ENCODE measurements at regions not wholly inside any gene's neighbourhood (a gene's known extent, or its start where the extent isn't known, plus 50 kb on each side); places are given as distances from the start of the nearest gene placed in this dataset.

DNA sequence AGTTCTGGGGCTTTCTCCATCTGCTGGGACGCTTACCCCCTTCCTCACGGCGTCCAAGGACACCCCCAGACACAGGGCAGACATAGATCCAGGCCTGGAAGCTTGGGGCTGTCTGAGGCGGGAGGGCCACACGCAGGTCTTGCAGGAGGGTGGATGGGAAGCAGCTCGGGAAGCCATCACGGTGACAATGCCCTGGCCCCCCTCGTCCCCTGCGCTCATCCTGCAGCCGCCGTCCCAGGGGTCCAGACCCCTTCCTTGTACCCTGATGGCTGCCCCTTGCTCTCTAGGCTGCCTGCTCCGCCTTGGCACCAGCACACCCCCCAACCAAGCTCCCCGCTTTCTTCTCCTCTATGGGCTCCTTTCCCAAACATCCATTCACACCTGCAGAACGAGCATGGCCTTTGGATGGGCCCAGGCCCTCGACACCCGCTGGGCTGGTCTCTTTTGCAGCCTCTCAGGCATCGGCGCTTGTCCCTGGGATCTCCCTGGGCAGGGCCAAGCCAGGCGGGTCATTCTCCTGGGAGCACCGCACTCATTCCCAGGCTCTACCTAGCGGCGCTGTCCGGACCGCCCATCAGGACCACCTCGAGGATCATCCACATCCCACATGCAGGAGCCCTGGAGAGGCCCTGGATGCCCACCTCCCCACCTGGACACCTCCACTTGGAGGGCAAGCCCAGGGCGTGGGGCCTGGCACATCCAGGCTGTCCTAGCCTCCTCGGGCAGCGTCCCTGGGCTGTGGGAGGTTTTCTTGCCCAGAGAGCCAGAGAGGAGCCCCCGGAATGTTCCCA is 274.9 kb downstream of the NDUFA10 start:
- H3K27ac ChIP-seq: no peak overlapping the region
- H3K4me1 ChIP-seq: no peaks in the 10 kb centered on the region
- no peaks in the 10 kb centered on the region for H3K9me3 ChIP-seq (replicated peaks)
- H3K36me3 ChIP-seq: no peaks in the 10 kb centered on the region
- peaks cover 20% of the 10 kb centered on the region for H3K27me3 ChIP-seq
- H3K4me3 ChIP-seq: no peak overlapping the region
- no peak for DNase-seq

DNA sequence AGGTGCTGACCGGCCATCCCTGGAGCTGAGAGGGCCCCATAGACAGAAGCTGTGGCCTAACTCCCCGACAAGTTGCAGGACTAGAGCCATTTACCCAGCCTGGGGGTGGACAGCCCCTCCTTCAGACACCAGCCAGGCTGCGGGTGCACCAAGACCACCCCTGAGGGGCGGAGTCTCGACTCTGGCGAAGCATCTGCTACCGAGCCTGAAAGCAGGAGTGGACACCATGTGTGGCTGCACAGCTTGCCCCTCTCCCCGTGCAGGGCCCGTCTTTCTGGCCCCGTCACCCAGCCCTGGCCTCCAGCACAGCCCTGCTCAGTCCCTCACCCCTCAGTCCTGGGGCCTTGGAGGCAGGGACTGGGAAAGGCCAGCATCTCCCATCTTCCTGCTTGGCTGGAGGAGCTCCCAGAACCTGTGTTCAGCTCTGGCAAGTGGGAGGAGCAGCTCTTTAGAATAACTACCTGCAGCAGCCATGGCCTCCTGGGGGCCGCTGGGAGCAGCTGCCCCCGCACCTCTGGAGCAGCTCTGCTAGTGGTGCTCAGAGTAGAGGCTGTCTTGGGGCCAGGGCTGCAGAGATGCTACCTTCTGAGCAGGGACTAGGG is 275.8 kb downstream of the NDUFA10 start:
- Histone ChIP-seq H3K4me1 (no peaks in the 10 kb centered on the region), H3K36me3 (no peaks in the 10 kb centered on the region), H3K27me3 (peaks cover 26% of the 10 kb centered on the region), H3K4me3 (no peak overlapping the region), H3K9me3 (replicated peaks) (no peaks in the 10 kb centered on the region), H3K27ac (no peak overlapping the region)
- no peak for DNase-seq

DNA sequence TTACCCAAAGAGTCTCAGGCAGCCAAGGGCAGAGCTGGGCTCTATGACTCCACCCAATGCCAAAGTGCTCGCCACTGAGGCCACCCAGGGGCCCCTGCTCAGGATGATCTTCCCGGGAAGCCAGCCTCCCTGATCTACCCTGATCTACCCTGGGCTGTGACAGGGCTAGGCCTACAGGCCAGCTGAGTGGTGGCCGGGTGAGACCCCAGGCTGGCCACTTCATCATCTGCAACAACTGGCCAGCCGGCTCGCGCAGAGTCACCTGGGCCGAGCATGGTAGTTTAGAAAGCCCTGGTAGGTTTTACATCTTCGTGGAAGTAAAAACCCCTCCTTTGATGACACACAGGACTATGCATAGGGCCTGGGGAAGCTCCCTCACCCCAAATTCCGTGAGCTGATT is 276.3 kb downstream of the NDUFA10 start:
- Histone ChIP-seq H3K4me3 (no peak overlapping the region), H3K27ac (no peak overlapping the region), H3K4me1 (no peaks in the 10 kb centered on the region), H3K27me3 (peaks cover 26% of the 10 kb centered on the region), H3K36me3 (no peaks in the 10 kb centered on the region), H3K9me3 (replicated peaks) (no peaks in the 10 kb centered on the region)
- no peak for DNase-seq

DNA sequence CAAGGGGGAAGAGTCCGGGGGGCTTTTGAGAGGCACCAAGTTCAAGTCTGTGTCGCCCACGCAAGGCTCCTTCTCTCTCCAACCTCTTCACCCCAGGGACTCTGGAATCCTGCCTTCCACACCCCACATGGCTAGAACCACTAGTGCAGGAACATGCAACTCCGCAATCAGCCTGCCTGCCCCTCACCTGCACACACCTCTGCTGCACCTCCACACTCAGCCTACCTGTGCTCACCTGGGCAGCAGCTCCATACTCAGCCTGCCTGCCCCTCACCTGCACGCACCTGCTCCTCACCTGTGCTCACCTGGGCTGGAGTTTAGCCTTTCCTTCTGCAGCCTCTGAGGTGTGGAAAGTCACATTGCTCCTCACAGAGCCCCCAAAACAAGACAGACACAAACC is 277.4 kb downstream of the NDUFA10 start:
- DNase-seq: no peak
- no peaks in the 10 kb centered on the region for H3K9me3 ChIP-seq (replicated peaks)

DNA sequence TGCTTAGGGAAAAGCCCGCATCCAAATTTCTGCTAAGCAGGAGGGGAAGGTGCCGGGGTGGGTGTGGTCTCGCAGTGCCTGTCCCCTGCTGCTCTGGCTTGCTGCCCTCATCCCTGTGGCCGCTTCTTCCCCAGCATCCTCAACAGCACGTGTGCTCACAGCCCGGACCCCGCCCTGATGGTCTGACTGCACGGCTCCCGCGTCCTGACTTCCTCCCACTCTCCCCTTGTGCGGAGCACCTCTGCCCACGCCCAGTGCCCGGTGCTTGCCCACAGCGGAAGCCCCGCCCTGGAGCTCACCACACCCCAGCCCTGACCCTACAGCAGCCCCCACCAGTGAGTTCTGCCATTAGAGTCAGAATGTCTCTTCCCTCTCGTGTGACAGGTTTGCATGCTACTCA is 277.9 kb downstream of the NDUFA10 start:
- no peak overlapping the region for H3K4me3 ChIP-seq
- H3K27me3 ChIP-seq: peaks cover 29% of the 10 kb centered on the region
- no peaks in the 10 kb centered on the region for H3K9me3 ChIP-seq (replicated peaks)
- DNase-seq: no peak
- no peaks in the 10 kb centered on the region for H3K4me1 ChIP-seq
- H3K27ac ChIP-seq: no peak overlapping the region
- H3K36me3 ChIP-seq: no peaks in the 10 kb centered on the region

More for the DNA sequence above, 277.4 kb downstream of the NDUFA10 start:
- no peak overlapping the region for H3K4me3 ChIP-seq
- peaks cover 26% of the 10 kb centered on the region for H3K27me3 ChIP-seq
- no peaks in the 10 kb centered on the region for H3K36me3 ChIP-seq
- H3K27ac ChIP-seq: no peak overlapping the region
- H3K4me1 ChIP-seq: no peaks in the 10 kb centered on the region

DNA sequence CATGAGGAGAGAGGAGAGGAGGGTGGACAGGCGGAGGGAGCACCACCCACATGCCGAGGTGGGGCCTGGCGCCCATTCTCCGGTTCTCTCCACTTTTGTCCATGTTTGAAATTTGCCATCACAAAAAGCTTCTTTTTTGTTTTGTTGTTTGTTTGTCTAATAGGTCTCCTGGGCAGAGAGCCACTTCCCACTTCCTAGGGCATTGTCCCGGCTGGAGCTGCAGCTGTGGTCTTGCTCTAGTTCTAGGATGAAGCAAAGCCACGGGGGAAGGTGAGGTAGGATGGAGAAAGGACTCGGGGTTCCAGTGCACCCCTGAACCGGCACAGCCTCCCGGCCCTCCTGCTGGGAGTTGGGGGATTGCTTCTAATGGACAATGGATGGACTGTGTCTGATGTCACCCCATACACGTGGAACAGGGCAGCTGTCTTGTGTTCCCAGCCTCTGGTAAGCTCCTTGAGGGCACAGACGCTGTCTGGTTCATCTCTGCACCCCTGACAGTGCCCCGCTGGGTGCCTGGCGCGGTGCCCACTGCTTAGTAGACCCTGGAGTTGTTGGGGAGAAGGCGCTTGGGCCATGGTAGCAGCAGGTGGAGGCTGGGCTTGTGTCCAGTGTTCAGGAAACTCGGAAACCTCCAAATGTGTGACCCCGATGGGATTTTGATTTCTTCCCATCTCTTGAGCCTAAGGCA is 278.4 kb downstream of the NDUFA10 start:
- Histone ChIP-seq H3K27me3 (peaks cover 34% of the 10 kb centered on the region), H3K36me3 (no peaks in the 10 kb centered on the region), H3K4me3 (no peak overlapping the region), H3K27ac (no peak overlapping the region), H3K4me1 (no peaks in the 10 kb centered on the region), H3K9me3 (replicated peaks) (no peaks in the 10 kb centered on the region)
- DNase-seq: no peak

DNA sequence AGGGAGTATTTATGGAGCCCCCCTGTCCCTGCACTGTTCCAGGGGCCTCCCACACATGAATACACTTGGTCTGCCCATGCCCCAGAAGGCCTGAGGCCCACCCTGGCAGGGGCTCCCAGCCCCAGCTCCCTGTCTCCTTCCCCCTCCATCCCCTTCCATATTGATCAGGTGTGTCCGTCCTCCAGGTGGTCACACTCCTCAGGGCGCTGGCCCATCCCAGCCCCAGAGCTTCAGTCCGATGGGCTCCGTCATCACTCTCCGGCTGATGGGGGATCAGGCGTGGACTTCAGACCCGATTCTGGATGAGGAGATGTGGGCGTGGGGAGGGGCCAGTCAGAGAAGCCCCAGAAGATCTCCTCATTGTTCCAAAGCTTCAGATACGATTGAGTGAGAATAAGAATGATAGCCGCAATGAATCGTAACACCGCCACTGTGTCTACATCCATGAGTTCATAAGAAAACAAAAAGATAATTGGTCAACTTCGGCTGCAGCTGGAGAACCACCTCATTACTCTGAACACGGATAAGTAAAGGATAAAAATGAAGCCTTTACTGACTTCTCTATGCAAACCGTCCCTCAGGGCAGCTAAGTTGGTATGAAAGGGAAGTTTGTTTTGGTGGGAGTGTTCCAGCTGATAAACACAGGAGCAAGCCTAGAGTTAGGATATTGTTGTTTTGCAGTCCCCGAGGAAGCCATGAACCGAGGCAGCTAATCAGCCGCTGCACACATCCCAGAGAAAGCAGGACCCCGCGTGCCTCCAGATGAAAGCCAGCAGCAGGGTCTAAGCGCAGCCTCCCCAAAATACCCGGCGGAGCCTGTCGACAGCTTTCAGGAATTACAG is 279.5 kb downstream of the NDUFA10 start:
- H3K9me3 ChIP-seq (replicated peaks): no peaks in the 10 kb centered on the region

DNA sequence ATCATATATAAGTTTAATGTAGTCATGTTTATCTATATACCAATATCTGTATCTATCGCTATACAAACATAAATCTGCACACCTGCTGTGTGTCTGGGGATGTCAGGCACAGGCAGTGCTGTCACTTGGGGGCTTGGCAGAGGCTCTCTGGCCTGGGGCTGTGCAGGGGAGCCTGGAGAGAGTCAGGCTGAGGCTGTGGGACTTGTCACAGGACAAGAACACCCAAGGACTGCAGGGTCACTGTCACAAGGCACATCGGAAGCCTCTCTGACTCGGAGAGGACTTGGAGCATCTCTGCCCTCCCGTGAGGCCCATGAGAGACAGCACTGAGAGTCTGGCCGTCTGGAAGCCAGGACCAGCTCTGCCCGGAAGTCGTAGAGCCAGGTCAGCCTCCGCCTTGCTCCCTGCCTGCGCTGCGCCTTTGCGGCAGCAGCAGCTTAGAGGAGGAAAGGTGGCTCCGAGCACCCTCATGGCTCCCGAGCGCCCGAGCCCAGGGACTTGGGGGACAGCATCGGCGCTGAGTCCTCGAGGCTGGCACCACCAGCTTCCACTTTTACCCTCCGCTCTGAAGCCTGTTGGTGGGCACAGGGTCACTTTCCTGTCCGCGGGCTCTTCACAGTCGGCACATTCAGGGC is 280.3 kb downstream of the NDUFA10 start:
- H3K36me3 ChIP-seq: no peaks in the 10 kb centered on the region
- H3K4me3 ChIP-seq: no peak overlapping the region
- no peak for DNase-seq
- H3K9me3 ChIP-seq (replicated peaks): no peaks in the 10 kb centered on the region
- H3K4me1 ChIP-seq: no peaks in the 10 kb centered on the region
- H3K27ac ChIP-seq: no peak overlapping the region
- H3K27me3 ChIP-seq: peaks cover 37% of the 10 kb centered on the region

More for the DNA sequence above, 279.5 kb downstream of the NDUFA10 start:
- H3K27ac ChIP-seq: no peak overlapping the region
- H3K36me3 ChIP-seq: no peaks in the 10 kb centered on the region
- no peaks in the 10 kb centered on the region for H3K4me1 ChIP-seq
- peaks cover 37% of the 10 kb centered on the region for H3K27me3 ChIP-seq
- DNase-seq: no peak
- no peak overlapping the region for H3K4me3 ChIP-seq

DNA sequence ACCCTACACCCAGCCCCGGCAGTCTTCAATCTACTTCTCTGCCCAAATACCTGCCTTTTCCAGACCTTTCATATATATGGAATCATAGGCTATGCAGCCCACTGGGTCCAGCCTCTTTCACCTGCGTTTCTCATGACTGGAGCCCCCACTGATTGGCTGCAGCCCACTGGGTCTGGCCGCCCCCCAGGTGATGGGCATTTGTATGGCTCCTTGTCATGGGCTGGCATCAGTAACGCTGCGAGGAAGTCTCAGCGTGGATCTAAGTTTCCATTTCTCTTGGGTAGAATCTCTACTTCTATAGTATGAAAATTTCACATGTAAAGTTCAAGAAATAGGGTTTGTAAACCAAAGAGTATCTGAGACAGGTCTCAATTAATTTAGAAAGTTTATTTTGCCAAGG is 281.9 kb downstream of the NDUFA10 start:
- no peaks in the 10 kb centered on the region for H3K9me3 ChIP-seq (replicated peaks)
- no peaks in the 10 kb centered on the region for H3K36me3 ChIP-seq
- H3K27me3 ChIP-seq: peaks cover 37% of the 10 kb centered on the region

DNA sequence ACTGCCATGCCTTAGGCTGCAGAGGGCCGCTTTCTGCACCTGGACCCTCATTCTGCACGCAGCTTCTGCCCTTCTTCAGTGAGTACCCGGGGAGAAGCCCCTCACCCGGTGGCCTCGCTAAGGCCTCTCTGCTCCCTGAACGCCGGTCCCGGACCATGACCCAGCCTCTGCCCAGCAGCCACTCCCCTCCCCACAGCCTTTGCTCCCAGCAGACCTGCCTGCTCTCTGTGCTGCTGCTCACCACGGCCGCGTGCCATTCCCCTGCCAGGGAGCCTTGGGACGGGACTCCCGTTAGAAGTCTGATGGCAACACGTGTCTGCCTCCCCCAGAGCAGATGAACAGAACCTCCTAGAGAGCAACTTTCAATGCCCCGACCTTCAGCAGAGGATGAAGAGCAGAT is 282.8 kb downstream of the NDUFA10 start:
- Histone ChIP-seq H3K4me1 (no peaks in the 10 kb centered on the region), H3K9me3 (replicated peaks) (no peaks in the 10 kb centered on the region), H3K27me3 (peaks cover 35% of the 10 kb centered on the region), H3K27ac (no peak overlapping the region), H3K4me3 (no peak overlapping the region), H3K36me3 (no peaks in the 10 kb centered on the region)
- no peak for DNase-seq

More for the DNA sequence above, 281.9 kb downstream of the NDUFA10 start:
- H3K4me3 ChIP-seq: no peak overlapping the region
- H3K27ac ChIP-seq: no peak overlapping the region
- no peaks in the 10 kb centered on the region for H3K4me1 ChIP-seq
- no peak for DNase-seq

DNA sequence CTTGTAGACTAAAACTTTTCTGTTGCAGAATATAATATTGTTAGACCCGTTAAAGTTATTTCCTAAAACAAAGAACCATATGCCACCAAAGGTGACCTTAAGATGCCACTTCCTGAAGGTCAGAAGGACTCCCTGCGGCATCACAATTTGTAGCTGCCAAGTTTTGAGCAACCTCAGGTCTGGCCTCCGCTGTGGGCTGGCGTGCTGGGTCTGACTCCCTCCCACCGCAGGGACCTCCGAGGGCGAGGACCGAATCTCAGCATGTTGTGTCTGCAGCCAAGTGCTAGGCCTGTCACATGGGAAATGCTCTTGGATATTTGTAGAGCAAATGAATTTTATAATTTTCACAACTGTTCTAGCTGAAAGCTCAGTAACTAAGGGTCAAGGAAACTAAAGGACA is 285.9 kb downstream of the NDUFA10 start:
- H3K4me3 ChIP-seq: no peak overlapping the region
- DNase-seq: no peak
- H3K9me3 ChIP-seq (replicated peaks): no peaks in the 10 kb centered on the region
- peaks cover 19% of the 10 kb centered on the region for H3K27me3 ChIP-seq
- H3K27ac ChIP-seq: no peak overlapping the region
- no peaks in the 10 kb centered on the region for H3K4me1 ChIP-seq
- no peaks in the 10 kb centered on the region for H3K36me3 ChIP-seq

DNA sequence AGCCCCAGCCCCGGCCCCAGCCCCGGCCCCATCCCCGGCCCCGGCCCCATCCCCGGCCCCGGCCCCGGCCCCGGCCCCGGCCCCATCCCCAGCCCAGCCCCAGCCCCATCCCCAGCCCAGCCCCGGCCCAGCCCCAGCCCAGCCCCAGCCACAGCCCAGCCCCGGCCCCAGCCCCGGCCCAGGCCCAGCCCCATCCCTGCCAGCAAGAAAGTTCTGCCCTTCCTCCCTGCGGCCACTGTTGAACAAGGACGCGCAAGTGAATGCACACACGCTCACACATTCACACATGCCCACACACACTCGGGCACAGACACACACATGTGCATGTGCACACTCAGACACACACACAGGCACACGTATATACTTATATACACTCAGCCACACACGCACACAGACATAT is 287.0 kb downstream of the NDUFA10 start:
- Histone ChIP-seq H3K4me1 (no peaks in the 10 kb centered on the region), H3K27me3 (peaks cover 19% of the 10 kb centered on the region), H3K36me3 (no peaks in the 10 kb centered on the region), H3K4me3 (no peak overlapping the region), H3K27ac (no peak overlapping the region), H3K9me3 (replicated peaks) (no peaks in the 10 kb centered on the region)
- no peak for DNase-seq

DNA sequence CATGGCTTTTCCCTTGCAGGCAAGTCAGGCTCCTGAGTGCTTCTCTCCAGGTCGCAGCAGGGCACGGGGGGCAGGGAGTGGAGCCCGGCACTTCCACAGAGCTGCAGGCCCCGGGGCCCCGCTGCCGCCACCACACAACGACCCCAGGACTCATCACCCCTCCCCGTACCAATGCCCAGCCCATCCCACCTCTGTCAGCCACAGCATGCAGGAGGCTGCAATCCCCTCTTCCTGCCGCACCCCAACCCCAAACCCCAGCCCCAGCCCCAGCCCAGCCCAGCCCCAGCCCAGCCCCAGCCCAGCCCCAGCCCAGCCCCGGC is 288.0 kb downstream of the NDUFA10 start:
- no peaks in the 10 kb centered on the region for H3K36me3 ChIP-seq
- no peak for DNase-seq
- no peak overlapping the region for H3K27ac ChIP-seq
- no peaks in the 10 kb centered on the region for H3K4me1 ChIP-seq
- H3K27me3 ChIP-seq: peaks cover 14% of the 10 kb centered on the region
- no peaks in the 10 kb centered on the region for H3K9me3 ChIP-seq (replicated peaks)
- no peak overlapping the region for H3K4me3 ChIP-seq

DNA sequence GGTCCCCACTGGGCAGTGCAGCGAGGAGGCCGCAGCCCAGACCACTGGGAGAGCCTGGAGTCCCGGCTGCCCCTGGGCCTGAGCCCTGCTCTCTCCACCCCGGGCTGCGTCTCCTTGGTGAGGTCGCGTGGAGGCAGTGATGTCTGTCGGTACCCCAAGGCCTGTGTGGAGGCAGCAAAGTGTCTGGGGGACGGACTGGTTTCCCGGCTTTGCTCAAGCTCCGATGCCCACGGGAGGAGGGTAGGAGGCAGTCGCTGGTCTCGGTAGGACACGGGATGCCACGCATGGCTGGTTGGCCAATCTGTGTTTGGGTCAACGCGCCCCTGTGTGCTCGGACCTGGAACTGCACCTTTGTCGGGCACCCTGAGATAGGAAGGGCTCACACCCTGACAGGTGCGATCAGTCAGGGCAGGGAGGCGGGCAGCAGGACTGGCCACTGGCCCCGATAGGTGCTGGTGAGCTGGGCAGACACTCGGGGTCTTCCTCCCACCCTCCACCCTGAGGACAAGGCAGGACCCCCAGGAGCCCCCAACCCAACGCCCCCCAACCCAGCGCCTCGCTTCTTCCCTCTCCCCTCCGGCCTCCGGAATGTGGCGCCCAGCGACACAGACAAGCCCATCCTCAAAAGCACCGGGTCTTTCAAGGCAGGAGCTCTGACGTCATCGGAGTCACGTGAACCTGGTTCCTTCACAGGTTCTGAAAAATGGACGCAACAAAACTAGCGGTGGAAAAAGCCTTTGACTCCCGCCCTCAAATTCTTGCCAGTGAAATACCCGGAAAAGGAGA is 288.6 kb downstream of the NDUFA10 start:
- no peak for DNase-seq
- Histone ChIP-seq H3K4me1 (no peaks in the 10 kb centered on the region), H3K27ac (no peak overlapping the region), H3K27me3 (peaks cover 9% of the 10 kb centered on the region), H3K4me3 (no peak overlapping the region), H3K36me3 (no peaks in the 10 kb centered on the region), H3K9me3 (replicated peaks) (no peaks in the 10 kb centered on the region)
